LHCN-M2 (cell line): ENCODE measurements at regions not wholly inside any gene's neighbourhood (a gene's known extent, or its start where the extent isn't known, plus 50 kb on each side); places are given as distances from the start of the nearest gene placed in this dataset.

ENCODE experiments used
- DNase-seq: peaks from one replicate; pipeline ENCODE4 v3.0.0-alpha.2; 2012; ENCODE audit warnings: low read depth

- no peak for DNase-seq
Observed at GRCh38 chr5:145117285-145117684, 717.9 kb downstream of the PRELID2 start.

- no peak for DNase-seq
Observed at GRCh38 chr5:145111420-145111819, 723.7 kb downstream of the PRELID2 start.

GRCh38 chr5:145110834-145111233 is 724.3 kb downstream of the PRELID2 start:
- DNase-seq = peak; percentile 5

- DNase-seq = no peak
Observed at GRCh38 chr5:145110181-145110580, 725.0 kb downstream of the PRELID2 start.

GRCh38 chr5:145105384-145105783 is 729.8 kb downstream of the PRELID2 start:
- no peak for DNase-seq

GRCh38 chr5:145104106-145104505 is 731.0 kb downstream of the PRELID2 start:
- no peak for DNase-seq

- no peak for DNase-seq
Observed at GRCh38 chr5:145101246-145101645, 733.9 kb downstream of the PRELID2 start.

GRCh38 chr5:145090115-145090514 is 745.0 kb downstream of the PRELID2 start:
- no peak for DNase-seq

GRCh38 chr5:145084834-145085233 is 750.3 kb downstream of the PRELID2 start:
- DNase-seq = no peak

GRCh38 chr5:145077028-145077427 is 758.1 kb downstream of the PRELID2 start:
- no peak for DNase-seq

GRCh38 chr5:145076040-145076439 is 759.1 kb downstream of the PRELID2 start:
- DNase-seq = no peak

- DNase-seq = peak; percentile 7
Observed at GRCh38 chr5:145072889-145073288, 762.3 kb downstream of the PRELID2 start.

GRCh38 chr5:145068721-145069120 is 766.4 kb downstream of the PRELID2 start:
- DNase-seq = no peak

GRCh38 chr5:145062280-145063062 is 772.7 kb downstream of the PRELID2 start:
- peak; percentile 44 for DNase-seq

GRCh38 chr5:145056800-145057199 is 778.3 kb downstream of the PRELID2 start:
- DNase-seq = peak; percentile 79

GRCh38 chr5:145050181-145050580 is 785.0 kb downstream of the PRELID2 start:
- no peak for DNase-seq

- DNase-seq = no peak
Observed at GRCh38 chr5:145044970-145045369, 790.2 kb downstream of the PRELID2 start.

- no peak for DNase-seq
Observed at GRCh38 chr5:145028626-145029025, 806.5 kb downstream of the PRELID2 start.

GRCh38 chr5:145027286-145027685 is 807.9 kb downstream of the PRELID2 start:
- DNase-seq = no peak

- no peak for DNase-seq
Observed at GRCh38 chr5:145025775-145026174, 809.4 kb downstream of the PRELID2 start.

GRCh38 chr5:145015146-145015545 is 820.0 kb downstream of the PRELID2 start:
- DNase-seq = no peak

GRCh38 chr5:145014109-145014508 is 821.0 kb downstream of the PRELID2 start:
- DNase-seq = no peak

- no peak for DNase-seq
Observed at GRCh38 chr5:145010834-145011233, 824.3 kb downstream of the PRELID2 start.
